ENCODE measurements at regions not wholly inside any gene's neighbourhood (a gene's known extent, or its start where the extent isn't known, plus 50 kb on each side); places are given as distances from the start of the nearest gene placed in this dataset.

DNA sequence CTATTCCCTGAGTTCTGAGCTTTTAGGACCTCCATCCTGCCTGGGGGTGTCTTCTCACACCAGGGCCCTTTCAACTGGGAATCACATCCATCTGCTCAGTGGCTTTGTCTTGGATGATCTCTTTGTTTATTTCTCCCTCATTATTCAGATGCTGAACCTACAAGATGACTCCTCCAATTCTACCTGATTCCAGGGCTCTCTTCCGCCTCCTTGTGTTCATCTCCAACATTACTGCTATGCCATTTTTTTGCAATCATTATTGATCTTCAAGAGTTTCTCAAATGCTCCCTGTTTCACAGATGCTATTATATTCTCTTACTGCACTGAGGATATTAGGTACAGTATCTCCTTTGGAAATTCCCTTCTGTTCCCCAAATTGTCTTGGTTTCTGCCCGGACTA is 307.7 kb downstream of the SHANK2 start:
- in situ Hi-C loops (cut with MboI; ENCODE audit: low sequenced_read_pairs, unreplicated experiment), result no loop called here
- DNase-seq (ENCODE audit: low spot score), result no peak

DNA sequence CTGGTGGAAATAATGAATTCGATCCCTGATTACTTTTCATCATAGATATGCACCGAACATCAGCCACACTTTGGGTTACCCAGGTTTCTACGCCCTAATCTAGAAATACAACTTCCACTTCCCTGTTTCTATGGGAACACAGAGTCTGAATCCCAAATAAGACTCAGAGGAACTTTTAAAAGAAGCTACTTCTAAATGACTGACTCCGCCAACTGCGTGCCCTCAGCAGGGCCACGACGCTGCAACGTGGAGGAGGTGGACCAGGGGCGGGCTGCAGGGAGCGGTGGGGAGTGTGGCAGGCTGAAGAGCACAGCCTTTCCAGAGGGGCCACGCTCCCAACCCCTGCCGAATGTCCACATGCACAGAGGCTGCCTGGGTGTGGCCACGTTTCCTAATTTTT is 304.0 kb downstream of the SHANK2 start:
- in situ Hi-C loops (cut with MboI; ENCODE audit: low sequenced_read_pairs, unreplicated experiment), result no loop called here
- TF ChIP-seq, protein P1, sequence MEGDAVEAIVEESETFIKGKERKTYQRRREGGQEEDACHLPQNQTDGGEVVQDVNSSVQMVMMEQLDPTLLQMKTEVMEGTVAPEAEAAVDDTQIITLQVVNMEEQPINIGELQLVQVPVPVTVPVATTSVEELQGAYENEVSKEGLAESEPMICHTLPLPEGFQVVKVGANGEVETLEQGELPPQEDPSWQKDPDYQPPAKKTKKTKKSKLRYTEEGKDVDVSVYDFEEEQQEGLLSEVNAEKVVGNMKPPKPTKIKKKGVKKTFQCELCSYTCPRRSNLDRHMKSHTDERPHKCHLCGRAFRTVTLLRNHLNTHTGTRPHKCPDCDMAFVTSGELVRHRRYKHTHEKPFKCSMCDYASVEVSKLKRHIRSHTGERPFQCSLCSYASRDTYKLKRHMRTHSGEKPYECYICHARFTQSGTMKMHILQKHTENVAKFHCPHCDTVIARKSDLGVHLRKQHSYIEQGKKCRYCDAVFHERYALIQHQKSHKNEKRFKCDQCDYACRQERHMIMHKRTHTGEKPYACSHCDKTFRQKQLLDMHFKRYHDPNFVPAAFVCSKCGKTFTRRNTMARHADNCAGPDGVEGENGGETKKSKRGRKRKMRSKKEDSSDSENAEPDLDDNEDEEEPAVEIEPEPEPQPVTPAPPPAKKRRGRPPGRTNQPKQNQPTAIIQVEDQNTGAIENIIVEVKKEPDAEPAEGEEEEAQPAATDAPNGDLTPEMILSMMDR (IDR thresholded peaks at IDR 0.05; ENCODE audit: borderline replicate concordance, control extremely low read depth, extremely low read depth, insufficient read depth, missing control alignments), result no peak
- DNase-seq (ENCODE audit: low spot score), result no peak

More for the DNA sequence above, 307.7 kb downstream of the SHANK2 start:
- TF ChIP-seq, protein P1 (IDR thresholded peaks at IDR 0.05; ENCODE audit: borderline replicate concordance, control extremely low read depth, extremely low read depth, insufficient read depth, missing control alignments), result no peak

DNA sequence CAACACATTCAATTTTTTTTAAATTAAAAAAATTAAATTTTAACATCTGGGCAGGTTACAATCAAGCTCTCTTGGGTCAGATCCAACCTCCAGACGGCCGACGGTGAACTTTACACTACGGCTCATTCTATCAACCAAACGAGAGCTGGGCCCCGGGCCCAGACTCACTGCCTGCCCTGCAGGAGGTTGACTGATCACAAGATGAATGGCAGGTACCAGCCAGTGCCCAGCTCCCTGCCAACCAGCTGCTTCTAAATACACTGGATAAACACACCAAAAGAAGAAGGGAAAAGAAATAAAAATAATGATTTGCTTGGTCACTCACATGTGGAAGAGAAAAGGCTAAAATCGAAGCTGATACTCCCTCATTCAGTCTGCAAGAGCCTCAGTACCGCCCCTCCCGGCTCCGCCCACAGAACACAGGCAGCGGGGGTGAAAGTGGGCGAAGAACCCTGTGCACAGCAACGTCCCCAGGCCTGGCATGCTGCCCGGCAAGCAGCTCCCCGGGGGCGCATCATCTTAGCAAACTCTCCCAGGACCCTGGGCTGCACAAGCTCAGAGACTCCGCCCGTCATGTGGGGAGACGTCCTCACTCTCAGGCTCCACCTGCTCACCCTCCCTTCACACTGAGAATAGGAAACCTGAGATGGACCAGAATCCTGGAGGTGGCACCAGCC is 303.4 kb downstream of the SHANK2 start:
- DNase-seq (ENCODE audit: low spot score), result no peak
- TF ChIP-seq, protein P1 (IDR thresholded peaks at IDR 0.05; ENCODE audit: borderline replicate concordance, control extremely low read depth, extremely low read depth, insufficient read depth, missing control alignments), result no peak
- in situ Hi-C loops (cut with MboI; ENCODE audit: low sequenced_read_pairs, unreplicated experiment), result no loop called here

DNA sequence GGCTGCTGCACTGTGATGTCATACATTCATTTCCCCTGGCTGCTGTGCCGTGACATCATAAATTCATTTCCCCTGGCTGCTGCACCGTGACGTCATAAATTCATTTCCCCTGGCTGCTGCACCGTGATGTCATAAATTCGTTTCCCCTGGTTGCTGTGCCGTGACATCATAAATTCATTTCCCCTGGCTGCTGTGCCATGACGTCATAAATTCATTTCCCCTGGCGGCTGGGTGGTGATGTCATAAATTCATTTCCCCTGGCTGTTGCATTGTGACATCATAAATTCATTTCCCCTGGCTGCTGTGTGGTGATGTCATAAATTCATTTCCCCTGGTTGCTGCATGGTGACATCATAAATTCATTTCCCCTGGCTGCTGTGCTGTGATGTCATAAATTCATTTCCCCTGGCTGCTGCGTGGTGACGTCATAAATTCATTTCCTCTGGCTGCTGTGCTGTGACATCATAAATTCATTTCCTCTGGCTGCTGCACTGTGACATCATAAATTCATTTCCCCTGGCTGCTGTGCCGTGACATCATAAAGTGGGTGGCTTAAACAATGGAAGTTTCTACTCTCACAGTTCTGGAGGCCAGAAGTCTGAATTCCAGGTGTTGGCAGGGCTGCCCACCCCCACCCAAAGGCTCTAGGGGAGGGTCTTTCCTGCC is 301.1 kb downstream of the SHANK2 start:
- no peak for DNase-seq (ENCODE audit: low spot score)
- in situ Hi-C loops (cut with MboI; ENCODE audit: low sequenced_read_pairs, unreplicated experiment), result no loop called here
- TF ChIP-seq, protein P1 (IDR thresholded peaks at IDR 0.05; ENCODE audit: borderline replicate concordance, control extremely low read depth, extremely low read depth, insufficient read depth, missing control alignments), result no peak

DNA sequence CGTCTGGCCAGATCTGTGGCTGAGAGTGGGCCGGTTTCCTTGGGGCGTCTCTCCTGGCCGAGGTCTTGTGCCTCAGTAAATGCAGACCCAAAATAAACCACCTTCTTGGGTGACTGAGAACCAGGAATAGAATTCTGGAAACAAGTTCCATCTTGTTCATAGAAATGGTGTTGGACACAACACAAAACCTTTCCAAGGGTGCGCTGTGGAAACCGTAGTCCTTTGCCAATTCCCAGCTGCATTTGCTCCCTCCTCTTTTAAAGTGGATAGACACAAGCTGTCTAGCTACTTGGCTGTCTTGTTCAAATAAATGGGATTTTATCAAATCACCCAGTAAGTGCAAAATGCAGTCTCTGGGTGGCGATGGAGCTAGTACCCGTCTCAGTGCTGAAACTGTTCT is 300.2 kb downstream of the SHANK2 start:
- in situ Hi-C loops (cut with MboI; ENCODE audit: low sequenced_read_pairs, unreplicated experiment), result no loop called here
- DNase-seq (ENCODE audit: low spot score), result no peak
- TF ChIP-seq, protein P1 (IDR thresholded peaks at IDR 0.05; ENCODE audit: borderline replicate concordance, control extremely low read depth, extremely low read depth, insufficient read depth, missing control alignments), result no peak

DNA sequence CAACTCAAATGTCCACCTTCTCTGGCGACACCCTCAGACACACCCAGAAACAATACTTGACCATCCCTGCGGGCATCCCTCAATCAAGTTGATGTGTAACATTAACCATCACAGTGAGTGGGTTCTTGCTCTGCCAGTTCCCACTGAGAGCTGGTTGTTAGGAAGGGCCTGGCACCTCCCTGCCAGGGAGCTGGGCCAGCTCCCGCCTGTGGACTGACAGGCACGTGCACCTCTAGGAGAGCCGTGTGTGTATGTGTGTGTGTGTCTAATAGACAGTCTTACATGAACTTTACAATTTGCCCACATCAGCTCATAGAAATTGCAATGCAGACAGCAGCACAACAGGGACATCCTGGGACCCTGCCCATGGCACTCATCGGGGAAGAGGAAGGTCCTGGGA is 298.7 kb downstream of the SHANK2 start:
- in situ Hi-C loops (cut with MboI; ENCODE audit: low sequenced_read_pairs, unreplicated experiment), result no loop called here
- TF ChIP-seq, protein P1 (IDR thresholded peaks at IDR 0.05; ENCODE audit: borderline replicate concordance, control extremely low read depth, extremely low read depth, insufficient read depth, missing control alignments), result no peak
- no peak for DNase-seq (ENCODE audit: low spot score)
